ENCODE measurements at regions not wholly inside any gene's neighbourhood (a gene's known extent, or its start where the extent isn't known, plus 50 kb on each side); places are given as distances from the start of the nearest gene placed in this dataset.

- no peak for TF ChIP-seq CTCF (IDR thresholded peaks at IDR 0.05; ENCODE audit: unreplicated experiment)
- peaks cover 13% of the 10 kb centered on the region for H3K4me1 Mint-ChIP-seq (ENCODE audit: low read depth)
- DNase-seq (ENCODE audit: low spot score, unreplicated experiment) = no peak
- H3K9me3 Mint-ChIP-seq (ENCODE audit: low read depth) = no peaks in the 10 kb centered on the region
- no peak overlapping the region for H3K4me3 Mint-ChIP-seq (ENCODE audit: low read depth)
- no peaks in the 10 kb centered on the region for H3K27me3 Mint-ChIP-seq
- H3K27ac Mint-ChIP-seq = no peak overlapping the region
- H3K36me3 Mint-ChIP-seq (ENCODE audit: insufficient read depth) = no peaks in the 10 kb centered on the region
Observed at GRCh38 chr5:89443508-89443907, 560.5 kb upstream of the MEF2C start.

DNA sequence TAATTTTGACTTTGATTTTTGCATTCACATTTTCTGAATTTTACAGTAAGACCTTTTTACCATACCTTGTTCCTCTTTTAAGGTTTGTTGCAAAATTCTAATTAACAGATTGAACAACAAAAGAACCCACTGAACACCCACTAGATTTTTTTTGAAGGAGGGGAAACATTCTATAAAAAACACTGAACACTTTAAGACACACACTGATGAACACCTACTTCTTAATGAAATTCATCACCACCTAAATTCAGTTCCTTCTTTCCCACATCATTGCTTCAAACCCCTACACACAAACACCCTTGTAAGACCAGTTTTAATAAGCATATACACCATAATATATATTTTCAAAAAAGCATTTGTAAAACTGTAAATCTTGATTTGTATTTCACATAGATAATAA, 559.0 kb upstream of the MEF2C start:
- no peaks in the 10 kb centered on the region for H3K36me3 Mint-ChIP-seq (ENCODE audit: insufficient read depth)
- TF ChIP-seq CTCF (IDR thresholded peaks at IDR 0.05; ENCODE audit: unreplicated experiment) = no peak
- no peak overlapping the region for H3K4me3 Mint-ChIP-seq (ENCODE audit: low read depth)
- DNase-seq (ENCODE audit: low spot score, unreplicated experiment) = no peak
- H3K27ac Mint-ChIP-seq = no peak overlapping the region
- no peaks in the 10 kb centered on the region for H3K27me3 Mint-ChIP-seq
- H3K9me3 Mint-ChIP-seq (ENCODE audit: low read depth) = no peaks in the 10 kb centered on the region
- H3K4me1 Mint-ChIP-seq (ENCODE audit: low read depth) = peaks cover 10% of the 10 kb centered on the region

DNA sequence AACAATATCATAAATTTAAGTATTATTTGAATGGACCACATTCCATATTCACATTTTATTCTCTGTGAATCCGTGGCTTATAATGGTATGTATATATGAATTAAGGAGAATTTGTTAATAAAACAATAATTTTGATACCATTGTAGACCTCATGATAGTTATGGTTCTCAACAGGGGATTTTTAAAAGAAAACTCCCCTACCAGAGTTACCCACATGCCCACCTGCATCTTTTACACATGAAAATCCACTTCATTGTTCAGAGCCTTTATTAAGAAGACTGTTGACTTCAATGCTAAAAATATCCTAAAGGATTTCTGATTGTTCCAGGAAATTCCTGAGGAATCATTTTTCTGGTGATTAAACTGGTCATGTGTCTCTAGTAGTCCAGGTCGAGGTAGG, 557.7 kb upstream of the MEF2C start:
- Mint-ChIP-seq H3K4me1 (ENCODE audit: low read depth) (peaks cover 9% of the 10 kb centered on the region), H3K4me3 (ENCODE audit: low read depth) (no peak overlapping the region), H3K9me3 (ENCODE audit: low read depth) (no peaks in the 10 kb centered on the region), H3K27me3 (no peaks in the 10 kb centered on the region), H3K36me3 (ENCODE audit: insufficient read depth) (no peaks in the 10 kb centered on the region), H3K27ac (no peak overlapping the region)
- no peak for TF ChIP-seq CTCF (IDR thresholded peaks at IDR 0.05; ENCODE audit: unreplicated experiment)
- DNase-seq (ENCODE audit: low spot score, unreplicated experiment) = no peak

GRCh38 chr5:89437450-89438435, 554.8 kb upstream of the MEF2C start:
- Mint-ChIP-seq H3K27ac (no peak overlapping the region), H3K9me3 (ENCODE audit: low read depth) (no peaks in the 10 kb centered on the region), H3K4me1 (ENCODE audit: low read depth) (peaks cover 20% of the 10 kb centered on the region), H3K36me3 (ENCODE audit: insufficient read depth) (no peaks in the 10 kb centered on the region), H3K27me3 (no peaks in the 10 kb centered on the region), H3K4me3 (ENCODE audit: low read depth) (no peak overlapping the region)
- no peak for DNase-seq (ENCODE audit: low spot score, unreplicated experiment)
- no peak for TF ChIP-seq CTCF (IDR thresholded peaks at IDR 0.05; ENCODE audit: unreplicated experiment)

GRCh38 chr5:89436464-89436863, 553.5 kb upstream of the MEF2C start:
- no peak for TF ChIP-seq CTCF (IDR thresholded peaks at IDR 0.05; ENCODE audit: unreplicated experiment)
- H3K4me1 Mint-ChIP-seq (ENCODE audit: low read depth) = peaks cover 23% of the 10 kb centered on the region
- H3K27ac Mint-ChIP-seq = no peak overlapping the region
- no peak overlapping the region for H3K4me3 Mint-ChIP-seq (ENCODE audit: low read depth)
- no peak for DNase-seq (ENCODE audit: low spot score, unreplicated experiment)
- no peaks in the 10 kb centered on the region for H3K36me3 Mint-ChIP-seq (ENCODE audit: insufficient read depth)
- no peaks in the 10 kb centered on the region for H3K9me3 Mint-ChIP-seq (ENCODE audit: low read depth)
- no peaks in the 10 kb centered on the region for H3K27me3 Mint-ChIP-seq
